CD4-positive, alpha-beta T cell treated with Interferon alpha-2 for 1 hour (primary cell): ENCODE measurements at regions not wholly inside any gene's neighbourhood (a gene's known extent, or its start where the extent isn't known, plus 50 kb on each side); places are given as distances from the start of the nearest gene placed in this dataset.
A peak's percentile ranks its signal among the peaks of the same experiment; 100 is the strongest.

Source experiments
- DNase-seq, 2 donors: peaks; one replicate each; pipeline ENCODE4 v3.0.0-alpha.2; 2020 to 2022

GRCh38 chrX:20463296-20464075, 196.8 kb upstream of the RPS6KA3 start:
- no peak for DNase-seq

DNA sequence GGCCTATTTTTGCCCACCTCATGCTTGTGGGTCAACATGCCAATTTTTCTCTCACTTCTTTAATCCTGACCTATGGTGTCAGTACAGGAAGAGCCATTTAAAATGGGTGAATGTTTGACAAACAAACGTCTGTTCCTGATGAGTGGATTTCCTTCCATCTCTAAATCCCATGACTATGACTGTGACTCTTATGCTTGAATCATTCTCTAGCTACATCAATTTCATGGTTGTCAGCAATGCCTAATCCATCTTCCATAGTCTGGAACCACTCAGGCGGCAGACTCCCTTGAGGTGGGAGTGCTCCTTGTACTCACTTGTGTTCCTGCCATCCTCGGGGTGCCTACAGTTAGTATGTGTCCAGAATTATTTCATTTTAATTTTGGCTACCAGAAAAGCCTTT, 194.9 kb upstream of the RPS6KA3 start:
- DNase-seq: no peak

GRCh38 chrX:20461002-20461401, 194.3 kb upstream of the RPS6KA3 start:
- DNase-seq: no peak

DNA sequence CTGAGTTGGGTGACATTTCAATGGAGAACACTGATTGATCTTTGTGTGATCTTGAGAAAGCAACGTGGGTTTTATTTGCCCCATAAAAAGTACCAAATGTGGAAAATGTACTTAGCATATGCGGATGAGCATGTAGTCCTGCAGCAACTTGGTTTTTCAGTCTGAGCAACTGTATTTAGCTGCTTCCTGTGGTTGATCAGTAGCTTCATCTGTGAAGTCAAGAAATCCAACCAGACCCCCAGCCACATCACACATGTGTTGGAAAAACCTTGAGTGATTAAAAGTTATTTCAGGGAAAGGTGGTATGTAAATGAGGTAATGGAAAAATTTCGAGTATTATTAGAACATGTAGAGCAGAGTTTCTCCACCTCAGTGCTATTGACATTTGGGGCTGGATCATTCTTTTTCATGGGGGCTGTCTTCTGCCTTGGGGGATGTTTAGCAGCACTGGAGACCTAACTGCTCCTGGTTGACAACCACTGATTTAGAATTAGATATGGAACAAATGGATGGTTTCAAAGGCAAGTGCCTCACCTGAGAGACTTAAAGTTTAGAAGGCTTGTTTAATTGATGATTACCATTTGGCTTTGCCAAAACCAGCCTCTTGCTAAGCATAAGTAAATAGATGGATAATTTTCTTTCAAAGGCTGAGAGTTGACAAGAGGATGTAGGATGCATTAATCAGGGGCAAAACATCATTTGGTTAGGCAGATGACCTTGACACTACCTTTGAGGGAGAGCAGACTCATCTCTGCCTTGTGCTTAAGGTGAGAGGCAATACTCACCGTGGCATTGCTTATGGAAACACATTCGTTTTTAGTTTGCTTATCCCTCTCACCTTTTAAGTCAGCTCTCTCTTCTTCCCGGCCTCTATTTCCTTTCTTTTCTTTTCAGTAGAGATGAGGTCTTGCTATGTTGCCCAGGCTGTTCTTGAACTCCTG, 193.0 kb upstream of the RPS6KA3 start:
- DNase-seq: no peak

DNA sequence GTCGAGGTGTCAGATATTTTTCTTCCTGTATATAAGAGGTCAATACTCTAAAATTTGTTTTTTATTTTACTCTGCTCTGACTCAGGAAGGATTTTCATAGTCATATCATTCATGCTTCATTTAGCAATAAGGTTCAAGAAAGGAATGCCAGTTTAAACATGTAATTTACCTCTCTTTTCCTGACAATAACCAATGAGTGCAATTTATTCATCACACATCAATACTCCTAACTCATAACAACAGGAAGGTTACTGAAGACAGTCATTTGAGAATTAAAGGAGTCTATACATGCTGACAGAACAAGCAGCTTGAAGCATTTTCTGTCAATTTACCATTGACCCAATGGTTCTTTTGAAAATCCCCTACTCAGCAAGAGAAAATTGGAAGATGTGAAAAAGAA, 190.3 kb upstream of the RPS6KA3 start:
- no peak for DNase-seq

- DNase-seq: no peak
Observed at GRCh38 chrX:20455001-20455400, 188.3 kb upstream of the RPS6KA3 start.

- DNase-seq: no peak
Observed at GRCh38 chrX:20454117-20454516, 187.4 kb upstream of the RPS6KA3 start.

DNA sequence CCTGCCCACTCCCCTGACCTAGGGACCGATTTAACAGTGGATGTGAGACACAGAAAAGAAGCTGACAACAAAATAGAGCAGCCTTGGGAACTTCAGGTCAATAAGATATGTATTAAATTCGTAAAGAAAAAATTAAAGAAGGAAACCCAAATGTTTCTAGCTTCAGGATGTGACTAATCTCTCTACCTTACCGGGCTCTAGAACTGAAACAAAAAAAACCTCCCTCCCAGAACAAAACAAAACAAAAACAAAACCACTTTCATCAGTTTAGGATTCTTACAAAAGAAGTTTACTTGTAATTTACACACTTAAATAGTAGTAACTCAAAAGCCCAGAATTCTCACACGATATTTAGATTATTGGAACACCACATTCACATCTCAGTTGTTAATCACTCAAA, 185.8 kb upstream of the RPS6KA3 start:
- DNase-seq: peak in 1 of 2 donors; percentile 28

GRCh38 chrX:20451929-20452328, 185.2 kb upstream of the RPS6KA3 start:
- no peak for DNase-seq

- DNase-seq: peak in 1 of 2 donors; percentile 19
Observed at GRCh38 chrX:20445109-20445508, 178.4 kb upstream of the RPS6KA3 start.

GRCh38 chrX:20442597-20442996, 175.9 kb upstream of the RPS6KA3 start:
- DNase-seq: peak; percentile 83 to 86

- no peak for DNase-seq
Observed at GRCh38 chrX:20441123-20441522, 174.4 kb upstream of the RPS6KA3 start.

DNA sequence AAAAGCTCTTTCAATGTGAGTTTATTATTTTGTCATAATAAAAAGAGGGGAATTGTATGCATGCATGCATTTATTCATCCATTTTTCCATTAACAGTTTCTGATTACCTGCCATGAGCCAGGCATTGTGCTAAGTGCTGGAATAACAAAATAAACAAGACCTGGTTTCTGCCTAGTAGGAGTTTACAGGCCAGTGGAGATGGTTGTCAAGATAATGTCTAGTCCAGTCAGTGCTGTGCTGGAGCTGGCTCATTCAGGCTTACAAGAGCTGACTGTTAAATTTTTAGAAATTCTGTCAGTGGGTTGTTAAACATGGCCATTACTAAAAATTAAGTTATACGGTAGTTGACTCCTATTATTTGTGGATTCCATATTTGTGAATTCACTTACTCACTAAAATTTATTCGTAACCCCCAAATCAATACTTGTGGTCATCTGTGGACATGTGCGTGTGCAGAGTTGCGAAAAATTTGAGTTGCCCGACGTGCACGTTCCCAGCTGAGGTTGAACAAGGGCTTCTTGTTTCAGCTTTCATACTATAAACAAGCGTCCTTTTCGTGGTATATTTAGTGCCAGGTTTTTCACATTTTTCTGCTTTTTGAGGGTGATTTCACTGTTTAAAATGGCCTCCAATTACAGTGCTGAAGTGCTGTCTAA, 172.3 kb upstream of the RPS6KA3 start:
- DNase-seq: no peak

- peak in 1 of 2 donors; percentile 56 for DNase-seq
Observed at GRCh38 chrX:20437683-20438082, 171.0 kb upstream of the RPS6KA3 start.

DNA sequence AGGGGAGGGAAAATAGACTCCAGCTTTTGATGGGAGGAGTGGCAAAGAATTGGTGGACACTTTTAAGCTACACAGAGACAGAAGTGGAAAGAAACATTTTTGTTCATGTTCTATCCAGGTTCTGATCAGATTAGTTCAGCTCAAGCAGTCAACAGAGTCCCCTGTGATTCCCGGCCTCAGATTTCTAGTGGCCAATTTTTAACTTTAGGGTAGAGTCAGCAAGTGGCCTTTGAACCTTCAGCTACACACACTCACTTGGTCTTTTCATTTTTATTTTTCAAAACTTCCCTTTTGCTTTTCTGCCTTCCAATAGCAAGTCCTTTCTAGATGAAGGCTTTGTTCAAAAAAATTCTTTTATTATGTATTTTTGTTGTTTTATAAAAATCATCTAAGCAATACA, 169.2 kb upstream of the RPS6KA3 start:
- DNase-seq: no peak

- DNase-seq: no peak
Observed at GRCh38 chrX:20434986-20435385, 168.3 kb upstream of the RPS6KA3 start.

DNA sequence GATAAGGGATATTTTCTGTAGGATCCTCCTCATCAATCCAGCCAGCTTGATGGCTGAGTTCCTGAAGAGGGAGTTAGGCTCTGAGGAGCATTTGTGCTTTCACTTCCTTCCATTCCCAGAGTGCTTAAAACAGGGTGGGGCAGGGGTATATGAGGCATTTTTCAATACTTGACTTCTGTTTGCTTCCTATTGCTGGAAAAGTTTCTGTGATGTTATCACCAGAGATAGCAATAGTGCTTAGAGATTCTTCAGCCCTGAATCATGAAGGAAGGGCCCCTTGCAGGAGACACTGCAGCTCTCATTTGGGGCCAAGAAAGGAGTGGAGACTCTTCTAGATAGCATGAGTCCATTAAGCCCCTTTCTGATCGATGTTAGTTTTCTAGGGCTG, 166.7 kb upstream of the RPS6KA3 start:
- no peak for DNase-seq

DNA sequence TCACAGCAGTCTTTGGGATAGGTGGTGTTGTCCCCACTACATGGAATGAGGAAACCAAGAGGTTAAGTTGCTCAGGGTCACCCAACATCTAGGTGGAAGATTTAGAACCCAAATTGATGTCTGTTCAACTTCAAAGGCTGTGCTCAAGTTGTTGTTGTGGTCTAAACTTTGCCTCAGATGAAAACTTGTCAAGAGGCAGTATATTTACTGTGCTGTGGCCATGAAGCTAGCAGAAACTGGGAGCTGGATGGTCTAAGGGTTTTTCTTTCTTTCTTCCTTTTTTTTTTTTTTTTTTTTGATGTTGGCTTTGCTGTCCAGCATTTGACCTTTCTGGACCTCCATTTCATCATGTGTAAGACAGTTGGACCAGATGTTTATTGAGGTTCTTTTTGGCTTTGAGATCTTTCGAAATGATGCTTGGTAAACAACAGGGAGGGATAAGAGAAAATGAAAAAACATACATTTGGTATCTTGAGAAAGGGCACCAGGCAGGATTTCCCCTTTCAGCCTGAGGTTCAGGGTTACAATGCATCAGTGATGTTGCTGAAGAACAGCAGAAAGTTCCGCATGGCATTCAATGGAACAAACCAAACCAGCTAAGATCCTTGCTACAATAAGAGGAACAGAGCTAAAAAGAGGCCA, 166.2 kb upstream of the RPS6KA3 start:
- DNase-seq: no peak

DNA sequence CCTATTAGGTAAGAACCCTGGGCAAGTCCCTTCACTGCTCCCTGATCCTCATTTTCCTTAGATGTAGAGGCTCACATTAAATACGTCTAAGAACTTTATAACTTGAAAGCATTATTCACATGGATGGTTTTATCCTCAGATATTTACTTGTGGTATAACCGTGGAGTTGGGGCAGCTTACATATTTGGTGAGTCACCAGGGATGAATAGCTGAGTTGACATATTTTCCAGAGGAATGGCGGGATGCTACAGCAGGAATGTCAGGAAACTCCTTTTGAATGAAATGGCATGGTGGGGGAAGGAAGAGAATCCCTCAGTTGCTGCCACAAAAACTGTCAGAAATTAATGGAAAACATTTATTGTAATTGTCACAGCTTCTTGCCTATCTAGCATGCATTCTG, 165.3 kb upstream of the RPS6KA3 start:
- no peak for DNase-seq

DNA sequence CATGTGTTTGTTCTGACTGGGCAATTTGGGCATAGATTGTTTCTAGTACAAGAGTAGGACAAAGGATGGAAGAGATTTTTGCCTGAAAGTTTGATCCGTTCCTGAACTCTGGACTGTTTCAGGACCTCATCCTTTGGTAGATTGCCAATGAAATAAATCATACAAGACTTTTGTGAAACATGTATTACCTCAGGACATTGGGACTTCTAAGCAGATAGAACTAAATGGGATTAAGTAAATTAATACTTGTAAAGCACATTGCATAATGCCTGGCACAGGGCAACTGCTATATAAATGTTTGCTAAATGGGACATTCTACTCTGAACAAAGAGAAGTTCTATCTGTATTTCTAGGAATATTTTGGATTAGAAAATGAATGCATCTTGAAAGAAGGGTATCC, 164.8 kb upstream of the RPS6KA3 start:
- DNase-seq: no peak

DNA sequence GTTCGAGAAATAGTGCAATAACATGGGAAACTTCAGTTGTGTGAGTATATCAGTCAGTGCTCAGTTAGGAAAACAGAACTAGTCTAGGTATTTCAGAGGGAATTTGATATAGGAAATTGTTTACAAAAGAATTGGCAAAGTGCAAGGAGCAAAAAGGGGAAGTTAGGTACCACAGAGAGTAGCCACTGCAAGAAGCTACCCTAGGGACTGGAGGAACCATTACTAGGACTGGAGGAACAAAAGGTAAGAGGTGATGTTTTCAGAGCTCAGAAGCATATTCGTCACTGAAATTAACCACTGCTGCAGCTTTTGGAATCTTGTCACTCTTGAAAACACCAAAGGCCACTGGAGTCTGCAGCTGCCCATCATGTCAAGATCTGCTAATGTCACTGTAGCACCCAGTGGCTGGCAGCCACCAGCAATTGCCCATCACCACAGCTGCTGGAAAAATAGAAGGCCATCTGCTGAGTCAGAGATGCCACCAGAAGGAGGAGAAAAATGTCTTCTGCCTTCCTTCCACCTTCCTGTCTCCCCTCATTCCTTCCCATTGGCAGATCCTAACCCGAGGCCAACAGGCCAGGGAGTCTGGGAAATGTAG, 160.6 kb upstream of the RPS6KA3 start:
- DNase-seq: no peak

- no peak for DNase-seq
Observed at GRCh38 chrX:20421697-20422096, 155.0 kb upstream of the RPS6KA3 start.

GRCh38 chrX:20421275-20421674, 154.6 kb upstream of the RPS6KA3 start:
- no peak for DNase-seq
